HS-27A (cell line): ENCODE measurements at regions not wholly inside any gene's neighbourhood (a gene's known extent, or its start where the extent isn't known, plus 50 kb on each side); places are given as distances from the start of the nearest gene placed in this dataset.

Experiments used
- DNase-seq: peaks from one replicate; pipeline ENCODE4 v3.0.0-alpha.2; 2012; ENCODE audit warnings: low read depth, missing footprints

DNA sequence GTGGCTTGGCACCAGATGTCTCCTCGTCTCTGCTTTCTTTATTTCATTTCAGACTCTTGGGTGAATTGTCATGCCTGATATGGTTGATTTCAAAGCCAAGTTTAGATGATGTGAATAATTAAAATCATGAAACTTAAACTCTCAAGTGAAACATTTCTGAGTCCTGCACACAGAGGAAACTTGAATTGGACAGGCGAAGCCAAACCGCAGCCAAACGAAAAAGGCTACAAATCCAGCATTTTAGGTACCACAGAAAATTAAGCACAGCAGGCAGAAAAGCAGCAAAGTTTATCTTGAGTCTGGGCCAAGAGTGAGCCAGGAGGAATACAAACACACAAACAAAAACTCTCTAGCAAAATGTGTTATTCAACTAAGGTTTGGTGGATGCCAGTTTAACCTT, 659.8 kb upstream of the KLF4 start:
- DNase-seq, result no peak

DNA sequence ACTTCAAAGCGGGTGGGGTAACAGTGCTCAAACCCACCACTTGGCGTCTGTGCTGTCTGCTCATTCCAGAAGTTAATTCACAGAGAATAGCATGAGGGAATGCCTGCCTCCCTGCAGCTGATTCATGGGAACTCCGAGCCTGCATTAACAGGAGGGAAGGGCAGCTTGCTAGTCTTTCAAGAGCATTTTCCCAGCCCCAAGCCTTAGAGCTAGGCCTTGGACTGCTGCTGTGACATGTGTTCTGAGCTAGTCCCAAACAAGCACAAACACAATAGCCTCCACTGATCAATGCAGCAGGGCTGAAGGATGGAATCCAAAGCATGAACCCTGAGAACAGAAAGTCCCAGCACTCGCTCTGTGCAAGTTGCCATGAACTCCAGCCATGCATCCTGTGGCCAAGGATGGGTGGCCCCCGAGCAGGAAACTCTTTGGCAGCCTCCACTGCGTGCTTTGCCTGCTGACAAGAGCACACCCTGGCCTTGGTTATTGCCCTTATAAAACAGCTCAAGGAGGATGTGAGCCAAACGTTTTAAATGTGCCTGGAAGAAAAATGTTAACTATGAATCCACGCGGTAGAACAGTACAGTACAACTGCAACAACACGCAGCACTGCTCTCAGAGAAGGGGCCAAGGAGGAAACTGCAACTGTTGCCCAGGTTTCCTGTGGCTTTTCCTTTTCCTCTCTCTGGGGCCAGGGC, 653.1 kb upstream of the KLF4 start:
- no peak for DNase-seq

DNA sequence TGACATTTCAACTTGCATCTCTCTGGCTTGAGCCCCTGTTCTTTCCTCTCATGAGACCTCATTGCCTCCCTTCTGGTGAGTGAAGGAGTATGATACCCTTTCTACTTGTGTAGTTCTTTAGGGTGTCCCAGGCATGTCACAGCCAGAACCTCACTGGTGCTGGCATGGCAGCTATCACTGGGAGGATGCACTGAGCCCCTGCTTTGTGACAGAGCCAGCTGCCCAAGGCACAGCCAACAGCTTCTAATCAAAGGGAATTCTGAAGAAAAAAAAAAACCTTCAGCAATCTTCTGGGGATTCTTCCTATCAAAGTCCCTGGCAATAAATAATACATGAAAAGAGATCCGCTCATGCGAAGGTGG, 652.6 kb upstream of the KLF4 start:
- no peak for DNase-seq

DNA sequence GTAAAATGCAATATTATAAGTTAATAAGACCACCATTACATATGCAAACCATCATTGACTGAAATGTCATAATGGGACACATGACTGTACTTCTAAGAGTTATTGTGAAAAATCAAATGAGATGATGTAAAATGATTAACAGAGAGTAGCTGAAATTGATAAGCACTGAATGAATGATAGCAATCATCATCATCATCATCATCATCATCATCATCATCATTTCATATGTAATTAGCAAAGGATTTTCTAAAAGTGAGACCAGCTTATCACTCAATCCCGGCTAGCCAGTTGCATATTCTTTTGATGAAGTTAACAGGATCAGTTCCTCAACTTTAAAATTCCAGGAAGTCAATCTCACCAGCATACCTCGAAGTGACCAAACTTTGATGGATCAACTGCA, 650.3 kb upstream of the KLF4 start:
- no peak for DNase-seq

DNA sequence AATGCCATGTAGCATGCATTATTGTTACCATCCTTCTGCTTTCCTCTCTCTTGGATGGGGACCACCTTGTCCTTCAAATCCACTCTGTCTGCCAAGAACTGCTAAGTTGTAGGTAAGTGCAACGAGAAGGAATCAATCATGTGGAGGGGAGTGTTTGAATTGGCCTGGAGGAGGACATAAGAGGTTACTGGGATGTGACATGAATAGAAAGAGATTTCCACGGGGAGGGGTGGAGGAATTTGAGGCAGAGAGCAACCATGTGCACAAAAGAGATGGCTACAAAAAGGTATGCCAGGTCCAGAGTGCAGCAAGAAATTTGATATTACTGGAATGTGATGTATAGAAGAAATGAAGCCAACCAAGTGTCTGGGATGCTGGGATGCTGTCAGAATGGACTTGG, 648.9 kb upstream of the KLF4 start:
- DNase-seq, result no peak

DNA sequence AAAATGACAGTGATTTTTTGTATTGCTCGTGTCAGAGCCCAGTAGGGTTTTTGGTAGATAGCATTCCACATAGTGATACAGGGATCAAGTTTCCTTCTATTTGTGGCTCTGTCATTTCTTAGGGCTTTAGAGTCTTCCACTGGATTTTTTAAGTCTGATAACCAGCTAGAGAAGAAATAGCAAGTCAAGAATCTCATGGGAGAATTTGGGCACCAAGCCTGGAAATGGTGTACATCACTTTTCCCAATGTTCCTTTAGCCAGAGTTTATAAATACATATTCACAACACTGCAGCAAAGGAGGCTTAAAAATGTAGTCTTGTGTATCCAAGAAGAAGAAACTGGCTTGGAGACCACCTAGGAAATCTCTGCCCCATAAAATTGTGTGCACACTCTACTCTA, 647.1 kb upstream of the KLF4 start:
- DNase-seq, result no peak

DNA sequence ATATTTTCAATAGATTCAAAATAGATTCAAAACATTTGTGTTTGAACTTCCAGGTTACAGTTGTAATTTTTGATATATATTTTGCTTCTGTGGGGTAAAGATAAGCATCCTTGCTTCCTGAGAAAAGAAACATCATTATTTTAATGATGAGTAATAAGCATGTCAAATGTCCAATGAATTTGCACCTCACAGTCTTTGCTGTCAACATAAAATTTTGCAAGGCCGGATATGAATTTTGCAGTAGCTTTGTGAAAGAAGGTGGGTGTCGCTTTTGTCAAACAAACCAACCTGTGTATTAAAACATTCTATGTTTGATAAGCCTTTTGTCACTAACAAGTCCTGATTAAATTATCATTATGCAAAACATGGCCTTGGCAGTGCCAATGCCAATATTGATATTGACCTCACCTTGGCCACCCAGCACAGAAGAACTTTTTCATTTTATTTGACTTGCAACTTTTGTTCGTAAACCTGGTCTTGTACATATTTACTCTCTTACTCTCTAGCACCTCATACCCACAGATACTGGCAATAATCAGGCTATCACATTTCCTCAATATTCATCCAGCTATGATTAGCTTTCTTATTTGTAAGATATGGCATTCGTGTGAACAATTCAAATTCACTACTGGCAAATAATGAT, 645.0 kb upstream of the KLF4 start:
- DNase-seq, result no peak

DNA sequence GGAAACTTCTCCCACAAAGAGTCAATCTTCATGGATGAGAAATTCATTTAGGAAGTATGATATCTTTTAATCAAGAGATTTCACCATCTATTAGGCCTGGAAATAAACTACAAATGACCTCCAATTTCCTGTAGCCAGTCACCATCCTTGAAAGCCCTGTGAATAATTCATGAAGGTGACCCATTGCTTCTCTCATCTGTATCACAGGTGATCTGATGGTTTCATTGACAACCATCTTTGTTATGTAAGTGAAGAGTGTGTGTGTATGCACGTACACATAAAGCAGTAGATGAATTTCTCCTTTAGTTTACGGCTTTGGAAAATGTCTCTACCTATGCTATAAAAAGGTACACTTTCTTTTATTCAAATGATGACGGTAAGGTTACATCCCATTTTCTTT, 644.1 kb upstream of the KLF4 start:
- DNase-seq, result no peak

DNA sequence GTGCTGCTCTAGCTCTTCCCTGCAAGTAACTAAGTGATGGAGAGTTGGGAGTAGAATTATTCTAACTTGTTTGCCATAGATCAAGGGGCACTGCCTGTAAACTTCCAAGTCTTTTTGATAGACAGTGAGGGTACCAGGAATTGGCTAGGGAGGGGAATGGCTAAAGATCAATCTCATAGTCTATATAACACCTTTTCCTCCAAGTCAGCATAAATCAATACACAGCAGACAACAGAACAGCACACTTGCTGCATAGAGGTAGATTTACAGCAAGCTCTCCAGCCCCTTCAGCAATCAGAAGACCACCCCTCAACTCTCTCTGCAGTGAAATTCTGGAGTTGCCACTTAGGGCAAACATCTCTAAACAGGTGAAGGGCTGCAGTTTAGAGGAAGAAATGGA, 643.5 kb upstream of the KLF4 start:
- DNase-seq, result no peak

DNA sequence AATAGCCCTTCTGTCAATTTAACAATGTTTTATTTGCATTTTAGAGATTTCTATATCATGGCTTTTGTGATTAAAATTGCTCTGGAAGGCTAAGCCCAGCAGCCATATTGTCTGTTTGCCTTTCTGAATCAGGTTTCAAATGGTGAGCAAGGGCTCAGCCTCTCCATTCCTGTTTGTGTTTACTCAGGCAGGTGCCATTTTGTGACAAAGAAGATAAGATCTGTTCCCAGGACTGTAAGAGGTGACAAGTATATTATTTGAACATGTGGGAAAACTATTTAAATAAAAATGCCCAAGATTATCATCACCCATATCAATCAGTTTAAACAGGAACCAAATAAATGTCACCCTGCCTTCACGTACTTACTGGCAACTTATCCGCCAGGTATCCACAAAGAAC, 641.3 kb upstream of the KLF4 start:
- no peak for DNase-seq

DNA sequence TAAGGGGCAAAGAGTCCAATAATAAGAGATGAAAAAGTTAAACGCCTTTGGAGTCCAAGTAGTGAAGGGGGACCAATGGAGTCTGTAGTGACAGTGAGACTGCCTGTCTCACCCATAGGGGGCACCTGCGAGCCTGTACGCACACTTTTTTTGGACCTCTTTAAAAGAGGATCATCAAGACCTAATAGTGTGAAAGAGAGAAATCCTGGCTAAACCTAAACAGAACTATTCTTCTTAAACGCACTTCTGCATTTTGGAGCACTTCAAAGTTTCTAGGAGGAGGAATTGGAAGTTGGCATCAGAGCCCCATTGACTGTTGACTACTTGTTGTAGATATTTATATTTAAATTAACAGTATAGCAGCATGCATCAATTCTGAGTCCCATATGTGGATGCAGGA, 636.1 kb upstream of the KLF4 start:
- no peak for DNase-seq

DNA sequence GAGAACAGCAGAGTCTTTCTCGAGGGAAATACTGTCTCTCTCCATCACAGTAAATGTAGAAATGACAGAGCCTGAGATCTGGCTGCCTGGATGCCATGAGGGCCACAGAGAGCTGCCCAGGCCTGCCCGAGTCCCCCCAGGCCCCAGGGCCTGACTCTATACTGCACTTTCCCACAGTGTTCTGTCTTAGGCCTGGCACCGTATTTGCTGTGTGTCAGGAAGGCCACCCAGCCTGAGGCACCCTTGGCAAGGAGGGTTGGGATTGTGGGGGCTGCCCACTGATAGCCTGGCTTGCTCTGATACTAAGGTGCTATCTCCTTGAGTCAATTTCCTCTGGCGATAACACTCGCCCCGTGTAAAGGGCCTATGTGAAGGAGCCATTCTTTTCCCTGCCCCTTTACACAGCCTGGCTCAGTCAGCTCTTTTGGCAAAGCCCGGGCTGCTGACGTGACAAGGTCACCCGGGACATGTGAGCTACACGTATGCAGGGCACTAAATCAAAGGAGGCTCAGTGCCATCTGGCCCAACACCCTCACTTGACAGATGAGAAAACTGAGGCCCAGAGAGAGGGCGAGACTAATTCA, 630.1 kb upstream of the KLF4 start:
- no peak for DNase-seq

DNA sequence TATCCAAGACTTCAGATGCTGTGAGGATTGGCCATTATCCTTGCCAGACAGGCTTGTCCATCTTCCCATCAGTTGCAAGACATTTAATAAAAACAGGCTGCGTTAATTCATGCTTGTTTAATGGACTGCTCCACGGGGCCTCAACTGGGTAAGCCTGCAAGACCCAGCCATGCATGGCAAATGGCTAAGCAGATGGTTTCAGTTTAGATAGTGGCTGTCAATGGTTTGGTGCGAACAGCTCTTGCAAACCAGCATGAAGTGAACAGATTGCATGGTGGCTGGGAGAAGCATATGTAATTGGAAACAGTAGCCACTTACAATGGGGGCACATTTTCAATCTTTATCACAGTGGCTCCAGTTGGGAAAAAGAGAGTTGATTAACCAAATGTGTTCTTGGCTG, 628.2 kb upstream of the KLF4 start:
- DNase-seq, result no peak

DNA sequence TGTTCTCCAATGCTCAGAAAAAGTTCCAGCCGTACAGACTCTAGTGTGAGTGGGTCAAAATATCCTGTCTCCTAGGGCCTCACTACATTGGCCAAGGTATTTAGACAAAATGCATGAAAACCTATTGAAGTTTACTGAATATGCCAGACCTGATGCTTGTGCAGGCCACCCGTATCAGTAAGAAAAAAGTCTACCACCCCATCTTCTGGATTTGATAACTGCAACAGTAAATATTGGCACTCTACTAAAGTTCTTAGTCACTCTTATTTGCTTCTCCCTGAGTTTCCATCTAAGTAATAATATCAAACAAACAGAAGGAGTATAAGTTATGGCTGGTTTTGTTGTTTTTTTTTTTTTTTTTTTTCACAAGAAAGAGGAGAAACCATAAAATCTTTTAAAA, 627.7 kb upstream of the KLF4 start:
- DNase-seq, result no peak

DNA sequence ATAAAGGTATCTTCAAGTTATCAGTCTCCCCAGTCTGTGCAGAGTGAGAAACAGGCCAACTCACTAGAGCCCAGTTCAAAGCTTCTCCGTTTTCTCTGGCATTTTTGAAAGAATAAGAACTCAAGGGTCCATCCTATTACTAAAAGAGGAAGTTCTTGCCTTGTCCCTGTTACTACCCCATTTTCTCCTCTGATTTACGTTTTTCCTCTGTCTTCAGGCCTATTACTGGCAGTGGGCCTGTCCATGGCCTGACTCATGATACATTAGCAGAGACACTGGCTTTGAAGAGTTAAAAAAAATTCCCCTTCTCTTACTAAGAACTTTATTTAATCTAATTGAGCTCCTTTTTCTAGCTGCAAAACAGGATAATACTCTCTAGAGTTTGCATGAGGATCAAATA, 624.0 kb upstream of the KLF4 start:
- no peak for DNase-seq

DNA sequence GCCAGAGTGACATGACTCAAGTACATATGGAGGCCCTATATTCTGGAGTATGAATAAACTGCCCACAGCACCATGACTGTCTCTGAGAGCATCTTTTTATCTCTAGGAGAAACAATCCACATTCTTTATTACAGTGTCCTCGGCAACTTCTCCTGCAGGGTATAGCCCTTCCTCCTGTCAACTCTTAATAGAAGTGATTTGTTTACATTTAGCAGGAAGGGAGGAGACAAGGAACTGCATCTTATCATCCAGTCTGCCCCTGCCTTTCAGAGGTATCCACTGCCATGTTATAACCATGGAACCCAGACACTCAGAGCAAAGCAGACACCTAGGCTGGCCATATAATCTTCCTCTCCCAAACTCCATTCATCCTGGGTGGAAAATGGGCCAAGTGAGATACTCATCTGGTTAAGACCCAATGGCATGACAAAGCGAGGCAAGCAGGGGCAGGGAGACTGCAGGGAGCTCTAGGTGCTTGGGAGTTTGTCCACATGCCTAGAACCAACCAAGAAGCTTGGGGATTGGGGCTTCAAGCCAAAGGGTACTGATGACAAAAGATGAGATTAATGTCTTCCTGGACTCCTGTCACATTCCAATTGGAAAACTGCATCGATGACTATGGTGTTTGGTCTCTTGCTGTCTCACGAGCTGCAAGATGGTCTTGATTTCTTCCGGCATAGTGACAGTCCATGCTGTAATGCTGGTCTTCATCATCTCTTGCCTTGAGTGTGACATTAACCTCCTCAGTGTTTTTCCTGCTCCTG, 620.5 kb upstream of the KLF4 start:
- no peak for DNase-seq

DNA sequence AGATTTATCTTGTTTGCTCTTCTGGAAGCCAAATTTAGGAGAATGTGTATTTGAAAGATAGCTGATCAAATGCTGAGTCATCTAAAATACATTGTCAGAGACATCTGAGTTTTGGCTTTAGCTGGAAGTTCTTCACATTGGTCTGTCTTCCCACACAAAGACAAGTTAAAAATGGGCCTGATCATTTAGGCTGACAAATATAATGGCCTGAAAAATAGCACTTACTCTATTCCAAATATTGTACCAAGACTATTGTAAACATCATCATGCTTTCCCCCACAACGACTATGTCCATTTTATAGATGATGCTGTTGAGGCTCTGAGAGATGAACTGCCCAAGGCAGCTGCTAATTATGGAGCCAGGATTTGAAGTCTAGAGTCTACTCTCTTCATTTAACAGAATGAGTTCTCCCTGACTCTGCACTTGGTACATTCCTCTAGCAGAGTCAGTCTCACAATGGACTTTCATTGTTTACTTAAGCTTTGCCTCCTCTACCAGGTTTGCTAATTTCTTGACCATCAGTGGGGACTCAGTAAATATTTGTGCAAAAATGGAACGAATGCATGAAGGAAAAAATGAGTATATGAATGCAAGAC, 619.4 kb upstream of the KLF4 start:
- no peak for DNase-seq

DNA sequence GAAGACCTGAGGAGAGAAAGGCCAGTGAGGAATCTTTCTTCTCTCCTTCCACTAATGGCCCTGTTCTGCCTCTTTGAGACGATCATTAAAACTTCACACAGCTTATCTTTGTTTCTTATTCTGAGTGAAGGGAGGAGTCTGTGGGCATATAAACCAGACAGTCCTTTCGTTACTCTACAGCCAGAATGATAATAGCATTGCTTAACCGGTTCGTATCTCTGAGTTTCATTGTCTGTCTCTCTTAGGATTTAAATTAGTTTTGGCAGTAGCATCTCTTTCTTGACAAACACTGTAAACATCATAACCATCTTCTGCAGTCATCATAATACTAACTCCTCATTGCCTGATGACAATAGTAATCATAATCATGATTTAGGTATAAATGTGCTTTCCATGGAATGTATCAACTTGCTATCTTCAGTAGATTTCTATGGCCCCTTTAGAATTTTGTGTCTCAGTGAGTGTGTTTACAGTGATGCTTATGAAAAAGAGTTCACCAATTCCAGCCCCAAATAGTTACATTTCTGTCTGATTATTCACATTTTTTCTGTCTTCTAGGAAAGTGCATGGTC, 618.8 kb upstream of the KLF4 start:
- no peak for DNase-seq

DNA sequence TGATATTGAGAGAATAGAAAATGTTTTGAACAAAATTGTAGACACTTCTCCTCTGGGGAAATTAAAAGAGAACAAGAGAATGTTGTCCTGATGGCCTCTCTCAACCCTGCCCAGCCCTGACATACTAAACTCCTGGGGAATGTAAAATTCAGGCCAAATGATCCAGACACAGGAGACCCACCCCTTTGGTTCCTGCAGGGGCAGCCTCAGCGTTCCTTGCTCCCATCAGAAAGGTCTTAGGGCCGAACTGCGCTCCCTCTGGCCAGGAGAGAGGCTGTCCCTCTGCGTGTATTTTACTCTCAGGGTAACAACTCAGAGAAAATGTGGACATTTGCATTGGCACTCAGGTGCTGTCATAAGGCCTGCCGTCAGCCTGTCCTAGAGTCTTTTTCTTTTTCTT, 616.3 kb upstream of the KLF4 start:
- no peak for DNase-seq

DNA sequence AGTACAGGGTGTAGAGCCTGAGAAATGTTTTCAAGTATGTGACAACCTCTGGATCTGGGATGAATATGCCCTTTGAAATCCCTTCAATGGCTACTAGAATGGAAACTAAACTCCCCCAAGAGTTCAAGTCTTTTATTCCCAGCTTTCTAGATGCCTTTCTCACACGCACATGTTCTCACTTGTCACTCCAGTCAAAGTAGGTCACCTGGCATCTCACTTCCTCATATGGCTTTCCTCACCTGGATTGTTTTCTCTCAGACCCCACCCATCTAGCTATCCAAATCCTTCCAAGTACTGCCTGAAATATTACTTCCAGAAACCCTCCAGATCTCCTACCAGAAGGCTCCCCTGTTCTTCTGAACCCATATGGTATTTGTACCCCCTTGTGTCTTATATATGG, 615.4 kb upstream of the KLF4 start:
- no peak for DNase-seq

DNA sequence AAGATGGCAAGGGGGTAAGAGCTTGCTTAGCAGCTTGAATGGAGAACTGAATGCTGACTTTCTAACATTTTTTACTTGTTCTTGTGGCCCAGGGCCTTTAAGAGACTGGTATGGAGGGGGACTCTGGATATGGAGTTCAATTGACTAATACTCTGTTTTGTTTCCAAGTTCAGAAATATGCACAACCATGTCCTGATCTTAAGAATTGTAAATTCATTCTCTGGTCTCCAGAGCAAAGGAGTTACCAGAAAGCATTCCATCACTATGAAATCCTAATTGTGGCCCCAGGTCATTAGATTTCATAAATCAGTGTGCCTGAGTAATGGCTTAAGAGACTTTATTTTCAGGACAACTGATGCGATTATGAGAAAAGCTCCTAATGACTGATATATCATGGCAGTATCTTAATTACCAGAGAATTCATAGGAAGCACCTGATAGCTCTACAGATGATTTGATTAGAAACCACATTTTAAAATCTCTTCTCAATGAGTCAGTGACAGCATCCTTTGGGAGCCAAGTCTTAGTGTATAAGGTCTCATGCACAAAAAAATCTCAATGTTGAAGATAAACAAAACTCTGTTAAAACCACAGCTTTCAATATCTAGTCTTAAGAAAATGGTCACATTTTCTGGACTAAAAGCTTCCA, 613.6 kb upstream of the KLF4 start:
- DNase-seq, result no peak

DNA sequence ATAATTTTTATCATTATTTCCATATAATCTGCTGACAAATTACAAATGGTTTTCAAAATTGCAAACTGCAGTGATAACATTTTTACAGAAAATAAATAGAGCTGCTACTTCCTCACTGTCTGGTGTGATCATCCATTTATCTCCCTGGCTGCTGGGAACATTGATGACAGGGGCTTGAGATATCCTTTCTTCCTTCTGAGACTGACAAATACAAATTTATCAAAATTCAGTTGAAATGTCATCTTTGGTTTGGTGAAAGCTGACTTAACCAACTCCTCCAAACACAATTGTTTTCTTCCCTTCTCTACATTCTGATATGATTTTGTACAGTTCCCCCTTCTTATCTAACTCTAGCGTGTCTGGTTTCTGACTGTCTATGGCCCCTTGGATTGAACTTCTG, 611.8 kb upstream of the KLF4 start:
- DNase-seq, result no peak
